Stimulated activated CD8-positive, alpha-beta memory T cell treated with anti-CD3 and anti-CD28 coated beads, Interleukin-15, amount 100 ng/mL, for 48 hours (primary cell): ENCODE measurements at regions not wholly inside any gene's neighbourhood (a gene's known extent, or its start where the extent isn't known, plus 50 kb on each side); places are given as distances from the start of the nearest gene placed in this dataset.
"Not testable (repeated sequence)": the region's sequence is repeated elsewhere in the genome, so short reads cannot be mapped to it uniquely, and the experiment has no call there.

Source experiments
- DNase-seq, 2 donors: peaks; one replicate each; pipeline ENCODE4 v3.0.0-alpha.2; 2020; ENCODE audit warnings: low read depth in 2 of 2

DNA sequence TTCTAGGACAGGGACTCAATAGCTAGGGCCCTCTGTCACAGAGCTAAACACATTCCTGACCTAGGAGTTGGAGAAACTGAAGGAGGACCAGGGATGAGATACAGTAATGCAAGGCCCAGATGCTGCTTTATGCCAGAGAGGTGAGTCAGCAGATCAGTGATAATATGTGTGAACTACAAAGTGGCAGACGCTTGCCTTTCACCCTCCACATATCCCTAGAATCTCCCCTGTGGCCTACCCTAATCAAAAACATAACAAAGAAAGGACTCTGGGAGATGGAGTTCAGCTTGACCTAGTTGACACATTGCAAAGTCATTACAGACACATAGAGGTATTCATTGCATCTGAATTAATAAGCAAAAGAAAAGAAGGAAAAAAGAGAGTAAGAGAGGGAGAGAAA, 417.6 kb upstream of the DYNLRB2 start:
- no peak for DNase-seq

- DNase-seq, result no peak
These were observed 418.7 kb upstream of the DYNLRB2 start for GRCh38 chr16:80122115-80122514.

GRCh38 chr16:80121522-80121909, 419.3 kb upstream of the DYNLRB2 start:
- DNase-seq, result no peak

GRCh38 chr16:80120899-80121521, 419.8 kb upstream of the DYNLRB2 start:
- no peak for DNase-seq

DNA sequence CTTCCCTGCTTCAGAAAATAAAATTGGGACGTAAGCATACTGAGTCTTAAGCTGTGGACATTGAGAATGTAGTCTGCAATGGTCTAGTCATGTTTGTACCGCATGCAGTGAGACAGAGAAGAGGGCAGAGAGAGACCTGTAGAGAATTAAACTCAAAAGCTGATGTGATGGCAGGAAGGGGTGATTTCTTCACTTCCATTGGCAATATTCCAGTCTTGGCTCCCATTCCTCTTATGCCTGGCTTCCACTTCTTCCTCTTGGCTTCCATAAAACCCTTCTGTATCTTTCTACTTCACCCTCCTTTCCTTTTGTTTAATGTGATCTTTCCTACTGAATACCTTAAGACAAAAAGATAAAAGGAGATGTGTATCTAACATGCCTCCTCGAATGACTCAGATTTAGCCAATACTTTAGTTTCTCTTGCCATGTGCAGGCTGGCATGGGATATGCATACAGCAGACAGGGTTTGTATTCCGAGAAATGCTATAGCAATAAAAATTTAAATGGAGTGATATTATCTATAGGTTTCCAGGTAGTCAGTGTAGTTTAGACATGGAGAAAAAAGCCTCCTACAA, 423.1 kb upstream of the DYNLRB2 start:
- no peak for DNase-seq

DNA sequence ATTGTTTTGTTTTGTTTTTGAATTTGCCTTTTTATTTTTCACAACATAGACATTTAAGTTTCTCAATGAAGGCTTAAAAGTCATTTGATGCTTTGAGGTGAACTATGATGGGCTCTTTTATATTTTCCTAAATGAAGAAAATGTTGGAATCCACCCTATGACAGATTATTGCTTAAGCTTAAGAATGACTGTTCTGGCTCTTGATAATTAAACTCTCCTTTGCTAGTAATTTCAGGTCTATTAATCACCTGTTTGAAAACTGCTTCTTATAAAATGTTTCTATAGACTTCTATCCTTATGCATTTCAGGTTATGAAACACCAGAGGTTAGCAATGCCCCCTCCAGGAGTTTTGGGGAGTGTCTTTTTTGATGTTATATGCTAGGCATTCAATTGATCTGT, 424.1 kb upstream of the DYNLRB2 start:
- no peak for DNase-seq

DNA sequence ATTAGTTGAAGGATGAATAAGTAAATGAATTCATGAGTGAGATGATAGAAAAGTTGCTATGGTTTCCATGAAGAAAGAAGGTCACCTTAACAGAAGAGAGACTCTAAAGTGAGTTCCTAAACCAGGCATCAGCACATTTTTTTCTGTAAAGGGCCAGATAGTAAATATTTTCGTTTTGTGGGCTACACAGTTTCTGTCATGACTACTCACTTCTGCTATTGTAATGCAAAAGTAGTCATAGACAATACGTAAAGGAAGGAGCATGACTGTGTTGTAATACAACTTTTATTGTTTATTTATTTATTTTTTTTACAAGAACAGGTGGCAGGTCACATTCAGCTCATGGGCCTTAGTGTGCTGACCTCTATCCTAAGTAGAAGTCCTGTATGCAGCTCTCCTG, 426.1 kb upstream of the DYNLRB2 start:
- no peak for DNase-seq

GRCh38 chr16:80113873-80114574, 426.8 kb upstream of the DYNLRB2 start:
- no peak for DNase-seq

GRCh38 chr16:80109581-80109980, 431.2 kb upstream of the DYNLRB2 start:
- DNase-seq, result no peak

DNA sequence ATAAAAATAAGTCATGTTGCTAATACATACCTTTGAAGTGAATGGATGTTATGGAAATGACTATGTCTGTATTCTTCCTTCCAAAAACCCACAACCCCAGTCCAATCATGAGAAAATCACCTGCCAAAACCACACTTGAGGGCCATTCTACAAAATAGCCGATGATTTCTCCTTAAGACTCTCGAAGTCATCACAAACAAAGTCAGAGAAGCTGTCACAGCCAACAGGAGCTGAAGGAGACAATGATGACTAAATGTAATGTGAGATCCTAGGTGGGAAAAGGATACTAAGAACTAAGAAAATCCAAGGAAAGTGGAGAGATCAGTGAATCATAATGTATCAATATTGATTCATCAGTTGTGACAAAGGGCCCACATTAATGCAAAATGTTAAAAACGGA, 432.9 kb upstream of the DYNLRB2 start:
- no peak for DNase-seq

DNA sequence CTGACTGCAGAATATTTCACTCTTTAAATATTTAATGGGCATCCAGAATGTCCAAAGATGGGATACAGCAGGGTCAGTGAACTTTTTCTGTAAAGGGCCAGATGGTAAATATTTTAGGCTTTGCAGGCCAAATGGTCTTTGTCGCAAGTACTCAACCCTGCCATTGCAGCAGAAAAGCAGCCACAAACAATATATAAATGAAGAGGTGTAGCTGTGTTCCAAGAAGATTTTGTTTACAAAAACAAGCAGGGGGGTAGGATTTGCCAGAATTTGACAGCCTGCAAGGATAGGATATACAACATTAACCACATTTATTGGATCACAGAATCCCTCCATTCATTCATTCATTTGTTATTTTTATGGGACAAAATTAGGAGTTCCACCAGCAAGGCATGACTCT, 435.0 kb upstream of the DYNLRB2 start:
- DNase-seq, result no peak

DNA sequence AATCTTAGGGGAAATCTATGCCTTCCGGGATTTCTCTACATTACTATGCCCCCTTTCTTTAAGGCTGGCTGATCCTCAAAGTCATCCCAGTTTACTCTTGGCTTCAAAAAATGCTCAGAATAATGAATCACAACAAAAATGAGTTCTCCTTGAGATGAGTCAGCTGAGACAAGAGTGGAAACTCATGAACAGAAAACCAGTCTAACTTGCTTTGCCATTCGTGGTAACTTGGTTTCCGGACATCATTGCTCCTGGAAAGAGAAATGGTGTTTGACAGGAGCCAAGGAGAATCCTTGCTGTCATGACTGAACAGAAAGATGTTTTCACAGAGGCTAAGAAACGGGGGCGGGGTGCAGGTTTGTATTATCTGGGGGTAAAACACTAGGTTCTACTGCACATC, 435.6 kb upstream of the DYNLRB2 start:
- DNase-seq, result no peak

DNA sequence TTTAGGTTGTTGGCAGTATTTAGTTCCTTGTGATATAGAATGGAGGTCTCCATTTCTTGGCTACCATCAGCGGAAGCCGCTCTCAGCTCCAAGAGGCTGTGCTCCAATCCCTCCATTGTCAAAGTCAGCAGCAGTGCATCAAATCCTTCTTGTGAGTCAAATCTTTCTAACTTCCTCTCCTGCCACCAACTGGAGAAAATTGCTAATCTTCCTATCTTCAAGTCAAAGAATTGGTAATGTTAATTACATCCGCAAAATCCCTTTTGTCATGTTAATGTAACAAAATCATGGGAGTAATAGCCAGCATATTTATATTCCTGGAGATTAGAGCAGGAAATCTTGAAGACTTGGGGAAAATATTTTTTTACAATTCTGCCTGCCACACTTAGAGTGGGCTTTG, 436.4 kb upstream of the DYNLRB2 start:
- DNase-seq, result no peak

- DNase-seq, result no peak
These were observed 437.3 kb upstream of the DYNLRB2 start for GRCh38 chr16:80103463-80103862.

DNA sequence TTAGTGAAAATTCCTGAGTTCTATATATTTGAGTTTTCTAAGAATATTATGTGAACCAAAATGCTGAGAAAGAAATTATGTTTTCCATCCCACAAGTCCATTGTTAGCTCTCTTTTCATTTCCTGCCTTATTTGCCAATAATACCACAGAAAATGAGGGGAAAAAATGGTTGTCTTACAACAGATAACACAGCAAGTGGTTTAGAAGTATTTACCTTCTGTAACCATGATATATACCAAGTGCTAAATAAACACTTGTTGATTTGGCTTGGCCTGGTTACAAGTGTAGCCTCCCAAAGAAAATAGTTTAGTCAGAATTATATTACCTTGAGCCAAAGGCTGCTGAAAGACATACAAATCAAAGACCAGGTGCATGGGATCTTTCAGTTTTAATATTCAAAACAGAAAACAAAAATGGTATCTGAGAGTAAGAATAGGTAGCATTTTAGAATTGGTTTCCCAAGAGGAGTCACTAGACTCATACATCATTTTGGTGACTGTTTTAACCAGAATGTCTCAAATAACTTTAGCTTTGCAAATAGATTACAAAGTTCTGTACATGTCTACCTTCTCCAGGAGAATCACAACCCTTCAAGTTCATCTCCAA, 439.8 kb upstream of the DYNLRB2 start:
- DNase-seq, result no peak

- DNase-seq, result no peak
These were observed 440.6 kb upstream of the DYNLRB2 start for GRCh38 chr16:80100186-80100585.

- DNase-seq, result no peak
These were observed 443.7 kb upstream of the DYNLRB2 start for GRCh38 chr16:80097098-80097497.

GRCh38 chr16:80092681-80093080, 448.1 kb upstream of the DYNLRB2 start:
- no peak for DNase-seq

DNA sequence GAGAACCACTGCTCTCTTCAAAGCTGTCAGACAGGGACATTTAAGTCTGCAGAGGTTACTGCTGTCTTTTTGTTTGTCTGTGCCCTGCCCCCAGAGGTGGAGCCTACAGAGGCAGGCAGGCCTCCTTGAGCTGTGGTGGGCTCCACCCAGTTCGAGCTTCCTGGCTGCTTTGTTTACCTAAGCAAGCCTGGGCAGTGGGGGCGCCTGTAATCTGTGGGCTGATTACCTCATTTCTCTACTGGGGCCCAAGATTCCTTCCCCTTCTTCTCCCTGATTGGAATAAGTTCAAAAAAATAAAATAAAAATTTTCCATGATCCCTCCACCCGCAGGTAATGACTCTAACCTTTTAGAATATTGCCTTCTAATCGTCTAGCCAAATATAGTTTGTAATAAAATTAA, 449.3 kb upstream of the DYNLRB2 start:
- DNase-seq, result not testable (repeated sequence)

DNA sequence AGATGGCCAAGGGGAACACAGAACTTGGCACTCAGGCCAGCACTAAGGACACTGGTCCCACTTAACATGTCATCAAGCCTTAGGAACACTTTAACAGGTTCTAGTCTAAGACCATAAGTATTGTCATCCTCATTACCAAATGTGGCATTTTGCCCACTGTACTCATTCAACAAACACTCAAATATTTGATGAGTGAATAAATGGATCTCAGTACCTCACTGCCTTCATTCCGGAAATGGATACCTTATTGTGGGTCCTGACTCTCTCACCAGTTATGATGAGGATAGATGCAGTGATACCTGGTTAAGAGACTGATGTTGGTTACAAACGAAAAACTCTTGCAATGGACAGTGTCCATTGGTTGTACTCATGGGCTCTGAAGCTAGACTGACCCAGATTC, 455.2 kb upstream of the DYNLRB2 start:
- DNase-seq, result no peak

DNA sequence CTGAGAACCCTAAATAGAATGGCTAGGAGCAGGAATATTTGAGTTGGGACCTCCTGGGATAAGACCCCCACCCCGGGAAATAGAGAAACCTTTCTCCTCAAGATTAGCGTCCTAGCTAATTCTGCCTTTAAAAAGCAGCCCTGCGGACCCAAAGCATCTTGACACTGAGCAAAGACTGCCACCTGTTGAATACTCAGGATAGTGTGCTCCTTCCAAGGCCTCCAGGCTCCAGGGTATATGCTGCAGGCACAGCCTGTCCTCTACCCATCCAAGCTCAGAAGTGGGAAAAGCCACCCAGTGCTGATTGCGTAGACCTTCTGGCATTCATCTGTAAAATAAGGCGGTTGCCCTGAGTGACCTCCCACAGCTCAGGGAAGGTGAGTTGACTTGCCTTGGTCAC, 456.2 kb upstream of the DYNLRB2 start:
- DNase-seq, result no peak

DNA sequence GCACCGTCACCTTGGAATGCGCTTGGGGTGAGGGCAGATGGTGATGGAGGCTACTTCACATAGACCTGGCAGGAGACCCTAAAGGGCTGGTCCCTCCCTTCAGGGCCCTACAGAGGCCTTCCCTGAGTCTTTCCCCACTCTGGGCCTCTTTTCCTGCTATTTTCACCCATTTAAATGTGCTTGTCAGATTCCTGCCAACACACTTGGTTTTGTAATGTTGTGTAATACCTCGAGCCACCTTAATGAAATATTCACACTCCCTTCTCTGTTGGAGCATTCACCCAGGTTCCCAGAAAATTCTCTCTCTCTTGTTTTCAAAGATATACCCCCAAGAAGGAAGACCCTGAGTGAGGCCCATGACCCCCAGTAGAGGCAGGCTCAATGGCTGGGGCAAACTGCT, 456.6 kb upstream of the DYNLRB2 start:
- DNase-seq, result no peak

GRCh38 chr16:80082906-80083305, 457.9 kb upstream of the DYNLRB2 start:
- no peak for DNase-seq
